PC-3 (cell line): ENCODE measurements at regions not wholly inside any gene's neighbourhood (a gene's known extent, or its start where the extent isn't known, plus 50 kb on each side); places are given as distances from the start of the nearest gene placed in this dataset.

Experiments used
- EZH2 ChIP-seq: fragments of 300-600 bp; sonication (generic); IDR thresholded peaks from one replicate; pipeline ENCODE4 v1.6.1; 2017; ENCODE audit warnings: antibody characterized with exemption, mild to moderate bottlenecking, low read length; ENCODE audit not compliant: unreplicated experiment
- EZH2phosphoT487 ChIP-seq: fragments of 300-600 bp; sonication (generic); IDR thresholded peaks from 2 replicates; pipeline ENCODE4 v1.6.1; 2018; ENCODE audit warnings: mild to moderate bottlenecking, antibody characterized with exemption, low read length, borderline replicate concordance
- TF ChIP-seq, protein P1 (sequence below): fragments of 300-600 bp; sonication (generic); conservative IDR thresholded peaks from 2 replicates; pipeline ENCODE4 v1.5.1; 2017; ENCODE audit warnings: antibody characterized with exemption, low read depth, mild to moderate bottlenecking, low read length

GRCh38 chr2:239600650-239601049 is 199.8 kb upstream of the HDAC4 start:
- TF ChIP-seq, protein P1, sequence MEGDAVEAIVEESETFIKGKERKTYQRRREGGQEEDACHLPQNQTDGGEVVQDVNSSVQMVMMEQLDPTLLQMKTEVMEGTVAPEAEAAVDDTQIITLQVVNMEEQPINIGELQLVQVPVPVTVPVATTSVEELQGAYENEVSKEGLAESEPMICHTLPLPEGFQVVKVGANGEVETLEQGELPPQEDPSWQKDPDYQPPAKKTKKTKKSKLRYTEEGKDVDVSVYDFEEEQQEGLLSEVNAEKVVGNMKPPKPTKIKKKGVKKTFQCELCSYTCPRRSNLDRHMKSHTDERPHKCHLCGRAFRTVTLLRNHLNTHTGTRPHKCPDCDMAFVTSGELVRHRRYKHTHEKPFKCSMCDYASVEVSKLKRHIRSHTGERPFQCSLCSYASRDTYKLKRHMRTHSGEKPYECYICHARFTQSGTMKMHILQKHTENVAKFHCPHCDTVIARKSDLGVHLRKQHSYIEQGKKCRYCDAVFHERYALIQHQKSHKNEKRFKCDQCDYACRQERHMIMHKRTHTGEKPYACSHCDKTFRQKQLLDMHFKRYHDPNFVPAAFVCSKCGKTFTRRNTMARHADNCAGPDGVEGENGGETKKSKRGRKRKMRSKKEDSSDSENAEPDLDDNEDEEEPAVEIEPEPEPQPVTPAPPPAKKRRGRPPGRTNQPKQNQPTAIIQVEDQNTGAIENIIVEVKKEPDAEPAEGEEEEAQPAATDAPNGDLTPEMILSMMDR = no peak
- TF ChIP-seq EZH2 (no peak), EZH2phosphoT487 (no peak)
